T-helper 2 cell treated with Interferon-gamma antibody and Interleukin-4, amounts not matched to agents 5 μg/mL and 100 μg/mL, for 36 hours (primary cell): ENCODE measurements at regions not wholly inside any gene's neighbourhood (a gene's known extent, or its start where the extent isn't known, plus 50 kb on each side); places are given as distances from the start of the nearest gene placed in this dataset.

Experiments
- DNase-seq: peaks from one replicate; pipeline ENCODE4 v3.0.0; 2021; ENCODE audit warnings: low spot score
- H3K27ac Mint-ChIP-seq: one replicate; pipeline ENCODE4 v1.8.0; 2021; ENCODE audit warnings: mild to moderate bottlenecking, mixed read lengths
- H3K27me3 Mint-ChIP-seq: one replicate; pipeline ENCODE4 v1.8.0; 2021; ENCODE audit warnings: low read depth, mixed read lengths
- H3K36me3 Mint-ChIP-seq: one replicate; pipeline ENCODE4 v1.8.0; 2021; ENCODE audit warnings: low read depth, mixed read lengths
- H3K4me1 Mint-ChIP-seq: one replicate; pipeline ENCODE4 v1.8.0; 2021; ENCODE audit warnings: low read depth, mixed read lengths
- H3K4me3 Mint-ChIP-seq: one replicate; pipeline ENCODE4 v1.8.0; 2022; ENCODE audit warnings: mild to moderate bottlenecking, moderate library complexity, mixed read lengths
- H3K9me3 Mint-ChIP-seq: one replicate; pipeline ENCODE4 v1.8.0; 2021; ENCODE audit warnings: mixed read lengths

DNA sequence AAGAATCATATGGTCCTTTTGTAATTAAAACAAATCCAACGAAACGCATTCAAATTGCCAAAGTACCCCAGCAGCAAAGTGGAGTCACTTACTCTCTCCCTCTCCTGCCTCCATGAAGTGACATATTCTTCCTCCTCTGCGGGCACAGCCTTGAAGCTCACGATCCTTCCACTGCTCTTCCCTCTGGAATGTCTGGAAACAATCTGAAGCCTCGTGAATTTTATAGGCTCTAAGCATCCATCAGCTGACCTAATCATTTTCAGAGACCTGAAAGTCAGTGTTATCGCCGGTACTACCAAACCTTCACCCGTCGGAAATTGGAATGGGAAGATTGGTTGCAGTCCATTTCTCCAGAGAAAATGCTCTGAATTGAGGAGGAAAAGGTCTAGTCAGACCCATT is 134.5 kb upstream of the FOXF1 start:
- Mint-ChIP-seq H3K27ac (no peak overlapping the region), H3K4me1 (no peaks in the 10 kb centered on the region), H3K4me3 (no peak overlapping the region), H3K9me3 (peaks cover 4% of the 10 kb centered on the region), H3K36me3 (no peaks in the 10 kb centered on the region), H3K27me3 (no peaks in the 10 kb centered on the region)
- DNase-seq = no peak

GRCh38 chr16:86376837-86377236 is 133.5 kb upstream of the FOXF1 start:
- Mint-ChIP-seq H3K27me3 (no peaks in the 10 kb centered on the region), H3K27ac (no peak overlapping the region), H3K4me1 (no peaks in the 10 kb centered on the region), H3K4me3 (no peak overlapping the region), H3K36me3 (no peaks in the 10 kb centered on the region), H3K9me3 (peaks cover 4% of the 10 kb centered on the region)
- DNase-seq = no peak

- H3K4me1 Mint-ChIP-seq = no peaks in the 10 kb centered on the region
- no peak overlapping the region for H3K4me3 Mint-ChIP-seq
- peaks cover 4% of the 10 kb centered on the region for H3K9me3 Mint-ChIP-seq
- no peak overlapping the region for H3K27ac Mint-ChIP-seq
- no peaks in the 10 kb centered on the region for H3K36me3 Mint-ChIP-seq
- H3K27me3 Mint-ChIP-seq = no peaks in the 10 kb centered on the region
- no peak for DNase-seq
Measured at GRCh38 chr16:86377251-86378022, 132.9 kb upstream of the FOXF1 start.

DNA sequence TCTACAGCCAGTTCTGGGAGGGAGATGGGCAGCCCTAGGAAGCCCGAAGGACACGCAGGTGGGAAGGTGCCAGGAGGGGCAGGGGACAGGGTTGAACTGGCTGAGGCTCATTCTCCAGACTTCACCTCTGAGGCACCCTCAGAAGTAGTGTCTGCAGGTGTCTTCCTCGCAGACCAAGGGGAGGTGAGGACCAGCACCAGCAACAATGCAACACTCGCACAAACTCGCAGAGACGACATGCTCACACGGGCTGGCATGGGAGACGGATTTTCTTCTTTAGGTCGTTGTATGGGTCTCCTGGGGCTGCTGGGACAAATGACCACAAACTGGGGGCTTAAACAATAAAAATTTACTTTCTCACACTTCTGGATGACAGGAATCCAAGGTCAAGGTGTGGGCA is 132.2 kb upstream of the FOXF1 start:
- Mint-ChIP-seq H3K36me3 (no peaks in the 10 kb centered on the region), H3K4me1 (no peaks in the 10 kb centered on the region), H3K27me3 (no peaks in the 10 kb centered on the region), H3K27ac (no peak overlapping the region), H3K4me3 (no peak overlapping the region), H3K9me3 (peaks cover 4% of the 10 kb centered on the region)
- no peak for DNase-seq

- no peak for DNase-seq
- no peak overlapping the region for H3K4me3 Mint-ChIP-seq
- no peaks in the 10 kb centered on the region for H3K36me3 Mint-ChIP-seq
- H3K27me3 Mint-ChIP-seq = no peaks in the 10 kb centered on the region
- H3K4me1 Mint-ChIP-seq = no peaks in the 10 kb centered on the region
- H3K9me3 Mint-ChIP-seq = peaks cover 4% of the 10 kb centered on the region
- no peak overlapping the region for H3K27ac Mint-ChIP-seq
Measured at GRCh38 chr16:86378831-86379504, 131.4 kb upstream of the FOXF1 start.

- H3K4me3 Mint-ChIP-seq = no peak overlapping the region
- H3K4me1 Mint-ChIP-seq = no peaks in the 10 kb centered on the region
- DNase-seq = no peak
- no peaks in the 10 kb centered on the region for H3K36me3 Mint-ChIP-seq
- no peak overlapping the region for H3K27ac Mint-ChIP-seq
- no peaks in the 10 kb centered on the region for H3K27me3 Mint-ChIP-seq
- peaks cover 1% of the 10 kb centered on the region for H3K9me3 Mint-ChIP-seq
Measured at GRCh38 chr16:86379505-86379846, 130.9 kb upstream of the FOXF1 start.

DNA sequence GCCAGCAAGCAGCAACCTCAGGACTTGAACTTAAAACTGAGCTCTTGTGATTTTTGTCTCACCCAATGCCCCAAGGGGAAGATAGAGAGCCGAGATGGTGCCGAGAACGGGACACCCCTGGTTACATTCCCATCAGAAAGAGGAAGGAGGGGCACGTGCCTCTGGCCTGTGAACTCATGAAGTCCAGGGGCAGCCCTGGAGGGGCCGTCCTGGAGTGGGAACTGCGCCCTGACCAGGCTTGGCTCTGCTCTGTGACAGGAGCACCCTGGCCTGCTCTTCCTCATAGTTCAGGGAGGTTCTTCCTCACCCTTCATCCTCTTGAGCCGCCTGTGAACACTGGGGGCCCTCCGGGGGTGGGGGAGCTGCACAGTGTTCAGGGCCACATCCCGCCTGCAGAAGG is 130.3 kb upstream of the FOXF1 start:
- Mint-ChIP-seq H3K27me3 (no peaks in the 10 kb centered on the region), H3K4me1 (no peaks in the 10 kb centered on the region), H3K27ac (no peak overlapping the region), H3K4me3 (no peak overlapping the region), H3K9me3 (no peaks in the 10 kb centered on the region), H3K36me3 (no peaks in the 10 kb centered on the region)
- no peak for DNase-seq

DNA sequence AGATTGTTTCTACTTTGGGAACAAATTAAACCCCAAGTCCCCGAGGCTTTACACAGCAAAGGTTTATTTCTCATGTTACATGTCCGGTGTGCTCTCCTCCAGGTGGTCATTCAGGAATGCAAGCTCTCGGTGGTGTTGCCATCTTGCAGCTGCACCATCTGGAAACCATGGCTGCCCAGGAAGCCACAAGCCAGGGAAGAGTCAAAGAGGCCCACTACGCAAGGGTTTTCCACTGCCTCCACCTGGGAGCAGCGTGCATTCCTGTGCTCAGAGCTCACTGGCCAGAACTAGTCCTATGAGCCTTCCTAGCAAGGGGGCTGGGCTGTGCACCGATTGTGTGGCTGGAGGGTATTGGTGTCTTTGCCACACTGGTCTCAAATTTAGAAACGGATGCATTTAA is 128.8 kb upstream of the FOXF1 start:
- Mint-ChIP-seq H3K9me3 (no peaks in the 10 kb centered on the region), H3K36me3 (no peaks in the 10 kb centered on the region), H3K4me1 (no peaks in the 10 kb centered on the region)

DNA sequence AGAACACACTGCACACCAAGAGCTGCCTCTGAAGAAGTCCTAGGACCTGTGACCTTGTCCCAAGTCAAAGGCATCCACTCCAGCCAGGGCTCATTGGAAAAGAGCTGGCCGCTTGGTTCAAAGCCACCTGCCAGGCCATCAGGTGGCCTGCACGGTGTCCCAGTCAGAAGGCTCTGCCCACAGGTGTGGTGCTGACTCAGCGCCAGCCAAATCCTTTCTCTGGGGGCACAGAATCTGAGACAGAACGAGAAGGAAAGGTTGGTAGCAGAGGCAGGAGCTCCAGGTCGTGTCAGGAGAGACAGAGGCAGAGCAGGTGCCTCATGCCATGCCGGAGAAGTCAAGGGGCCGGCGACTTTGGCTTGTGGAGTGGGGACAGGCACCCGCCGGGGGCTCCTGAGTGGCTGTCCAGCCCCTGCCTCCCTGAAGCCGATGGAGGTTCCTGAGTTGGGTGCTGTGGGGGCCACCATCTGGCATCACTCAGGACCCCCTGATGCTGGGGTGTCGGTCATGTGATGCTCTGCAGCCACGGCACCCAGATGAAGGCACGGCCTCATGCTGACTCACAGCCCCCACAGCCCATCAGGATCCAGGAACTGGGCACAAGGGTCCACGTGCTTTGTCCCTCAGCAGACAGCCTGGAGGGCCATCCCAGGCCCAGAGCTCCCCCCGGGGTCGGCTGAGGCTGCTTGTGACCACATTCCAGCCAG is 128.1 kb upstream of the FOXF1 start:
- Mint-ChIP-seq H3K9me3 (no peaks in the 10 kb centered on the region), H3K27me3 (no peaks in the 10 kb centered on the region), H3K4me3 (no peak overlapping the region), H3K36me3 (no peaks in the 10 kb centered on the region), H3K4me1 (no peaks in the 10 kb centered on the region), H3K27ac (no peak overlapping the region)
- DNase-seq = no peak

More for the DNA sequence above, 128.8 kb upstream of the FOXF1 start:
- DNase-seq = no peak
- Mint-ChIP-seq H3K4me3 (no peak overlapping the region), H3K27ac (no peak overlapping the region), H3K27me3 (no peaks in the 10 kb centered on the region)

DNA sequence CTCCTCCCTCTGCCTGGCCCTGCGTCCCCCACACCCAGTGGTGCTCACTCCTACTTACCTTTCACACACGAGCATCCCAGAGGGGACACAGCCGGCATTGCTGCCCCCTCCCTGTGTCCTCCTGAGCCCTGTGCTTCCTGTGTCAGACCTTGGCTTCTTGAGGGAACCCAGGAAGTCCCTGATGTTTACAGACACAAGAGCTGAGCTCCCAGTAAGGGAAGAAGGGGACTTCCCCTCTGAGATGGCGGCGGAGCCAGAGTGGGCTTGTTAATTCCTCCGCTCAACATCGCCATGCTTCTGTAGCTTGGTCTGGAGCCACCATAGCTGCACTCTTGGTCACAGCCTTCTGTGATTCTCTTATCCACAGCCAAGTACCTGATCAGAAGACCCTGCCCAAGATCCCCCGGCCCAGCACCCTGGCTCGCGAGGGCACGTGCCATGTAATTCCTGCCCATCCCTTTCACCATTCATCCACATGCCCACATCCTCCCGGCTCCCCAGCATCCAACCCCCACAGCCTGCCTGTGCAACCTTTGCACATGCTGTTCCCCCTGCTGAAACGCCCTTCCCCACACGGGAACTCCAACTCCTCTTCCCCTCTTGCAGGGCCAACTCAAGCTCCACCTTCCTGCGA is 127.4 kb upstream of the FOXF1 start:
- H3K36me3 Mint-ChIP-seq = no peaks in the 10 kb centered on the region
- H3K9me3 Mint-ChIP-seq = no peaks in the 10 kb centered on the region
- no peak overlapping the region for H3K4me3 Mint-ChIP-seq
- H3K27me3 Mint-ChIP-seq = no peaks in the 10 kb centered on the region
- no peaks in the 10 kb centered on the region for H3K4me1 Mint-ChIP-seq
- H3K27ac Mint-ChIP-seq = no peak overlapping the region
- no peak for DNase-seq

DNA sequence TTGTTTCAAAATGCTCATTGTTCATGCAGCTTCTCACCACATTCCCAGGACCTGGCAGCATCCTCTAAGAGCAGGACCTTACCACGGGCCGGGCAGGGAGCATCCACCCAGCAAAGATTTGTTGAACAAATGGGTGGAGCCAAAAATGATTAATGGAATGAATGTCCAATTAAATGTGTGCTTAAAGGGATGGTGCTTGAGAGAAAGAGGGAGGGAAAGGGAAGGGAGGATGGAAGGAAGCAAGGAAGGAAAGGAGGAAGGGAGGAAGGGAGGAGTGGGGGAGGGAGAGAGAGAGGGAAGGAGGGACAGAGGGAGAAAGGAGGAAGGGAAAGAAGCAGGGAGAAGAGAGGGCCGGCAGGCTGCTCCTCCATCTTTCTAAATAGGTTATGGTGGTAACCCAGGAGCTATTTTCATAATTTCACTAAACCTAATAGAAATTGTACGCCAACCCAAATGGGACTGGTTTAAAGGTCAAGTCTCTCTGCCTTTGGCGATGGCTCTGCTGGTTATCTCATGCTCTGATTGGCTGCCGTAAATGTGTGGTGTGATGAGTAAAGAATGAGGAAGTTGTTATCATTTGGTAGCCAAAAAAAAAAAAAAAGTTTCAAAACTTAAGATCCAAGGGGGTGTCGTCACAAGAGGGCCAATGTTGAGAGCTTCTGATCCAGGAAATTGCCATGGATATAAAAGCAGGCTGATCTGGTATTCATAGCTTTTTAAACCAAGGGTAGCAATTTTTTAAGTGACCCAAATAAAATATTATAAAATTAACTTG is 126.7 kb upstream of the FOXF1 start:
- Mint-ChIP-seq H3K9me3 (no peaks in the 10 kb centered on the region), H3K4me1 (no peaks in the 10 kb centered on the region), H3K27me3 (no peaks in the 10 kb centered on the region), H3K4me3 (no peak overlapping the region), H3K27ac (no peak overlapping the region), H3K36me3 (no peaks in the 10 kb centered on the region)
- no peak for DNase-seq

- Mint-ChIP-seq H3K4me3 (no peak overlapping the region), H3K9me3 (no peaks in the 10 kb centered on the region), H3K4me1 (no peaks in the 10 kb centered on the region), H3K27me3 (no peaks in the 10 kb centered on the region), H3K36me3 (no peaks in the 10 kb centered on the region), H3K27ac (no peak overlapping the region)
- no peak for DNase-seq
Measured at GRCh38 chr16:86384263-86384649, 126.1 kb upstream of the FOXF1 start.

DNA sequence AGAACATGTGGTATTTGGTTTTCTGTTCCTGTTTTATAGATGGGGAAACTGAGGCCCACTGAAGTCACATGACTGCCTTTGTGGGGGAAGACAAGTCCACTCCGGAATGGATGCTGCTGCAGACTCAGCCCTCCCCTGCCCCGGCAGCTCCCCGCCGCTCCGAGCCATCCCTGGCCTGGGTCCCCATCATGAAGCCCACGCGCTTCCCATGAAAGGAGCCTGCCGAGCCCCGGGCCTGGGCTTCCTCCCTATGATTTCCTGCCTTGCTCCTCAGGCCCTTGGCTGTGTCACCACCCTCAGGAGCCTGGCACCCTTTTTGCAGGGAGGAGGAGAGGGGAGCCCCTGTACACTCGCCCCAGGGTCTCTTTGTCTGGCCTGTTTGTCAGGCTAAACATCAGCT is 125.3 kb upstream of the FOXF1 start:
- no peak overlapping the region for H3K27ac Mint-ChIP-seq
- no peak overlapping the region for H3K4me3 Mint-ChIP-seq
- H3K27me3 Mint-ChIP-seq = no peaks in the 10 kb centered on the region
- no peaks in the 10 kb centered on the region for H3K4me1 Mint-ChIP-seq
- no peak for DNase-seq
- H3K9me3 Mint-ChIP-seq = no peaks in the 10 kb centered on the region
- no peaks in the 10 kb centered on the region for H3K36me3 Mint-ChIP-seq
